ENCODE measurements at regions not wholly inside any gene's neighbourhood (a gene's known extent, or its start where the extent isn't known, plus 50 kb on each side); places are given as distances from the start of the nearest gene placed in this dataset.

DNA sequence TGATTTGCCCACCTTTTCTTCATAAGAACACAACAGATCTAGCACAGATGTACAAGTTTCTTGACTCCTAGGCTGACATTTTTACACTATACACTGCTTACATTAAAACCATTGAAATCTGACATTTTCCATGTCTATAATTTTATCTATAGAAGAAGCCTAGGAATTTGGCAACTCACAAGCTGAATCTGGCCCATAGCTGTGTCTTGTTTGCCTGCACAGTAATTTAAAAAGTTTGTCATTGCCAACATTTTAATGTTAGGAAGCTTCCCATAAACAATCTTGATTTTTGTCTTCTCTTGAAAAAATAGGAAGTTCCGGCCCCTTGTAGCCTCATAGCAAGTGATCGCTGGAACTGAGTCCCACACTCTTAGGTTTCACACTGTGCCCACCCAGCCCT lies 394.6 kb upstream of the AZI2 start:
- DNase-seq: no peak

DNA sequence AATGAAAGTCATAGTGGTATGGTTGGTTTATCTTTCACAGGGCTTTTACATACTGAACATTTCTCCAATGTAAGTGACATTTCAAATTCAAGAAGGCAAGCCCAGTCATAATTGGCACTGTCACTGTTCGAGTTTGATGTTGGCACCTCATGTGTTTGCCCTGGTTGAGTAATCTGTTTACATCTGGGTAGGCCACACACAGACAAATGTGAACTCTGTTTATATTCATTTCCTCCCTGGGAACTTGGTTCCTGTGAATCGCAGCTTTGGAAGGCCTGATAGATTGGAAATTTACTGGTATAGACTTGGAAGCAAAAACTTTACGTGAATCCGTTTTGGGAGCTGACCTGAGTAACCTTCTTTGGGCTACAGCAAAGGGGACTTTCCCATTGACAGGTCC lies 395.2 kb upstream of the AZI2 start:
- no peak for DNase-seq

DNA sequence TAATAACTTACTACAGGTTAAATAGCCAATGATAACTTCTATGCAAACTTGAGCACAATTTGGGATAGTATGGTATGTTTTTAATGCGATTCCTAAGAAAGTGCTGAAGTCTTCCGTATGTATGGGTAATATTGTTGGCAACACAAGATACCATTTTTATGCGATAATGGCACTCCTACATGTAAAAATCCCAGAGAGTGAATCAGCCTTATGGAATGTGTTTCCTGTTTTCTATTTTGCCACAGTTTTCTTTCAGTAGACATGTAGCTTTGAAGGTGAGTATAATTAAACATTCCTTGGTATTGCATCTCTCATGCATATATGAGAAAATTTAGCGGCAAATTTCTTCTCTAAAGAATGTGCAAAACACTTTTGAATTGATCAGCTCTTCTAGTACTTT lies 396.8 kb upstream of the AZI2 start:
- DNase-seq: no peak

DNA sequence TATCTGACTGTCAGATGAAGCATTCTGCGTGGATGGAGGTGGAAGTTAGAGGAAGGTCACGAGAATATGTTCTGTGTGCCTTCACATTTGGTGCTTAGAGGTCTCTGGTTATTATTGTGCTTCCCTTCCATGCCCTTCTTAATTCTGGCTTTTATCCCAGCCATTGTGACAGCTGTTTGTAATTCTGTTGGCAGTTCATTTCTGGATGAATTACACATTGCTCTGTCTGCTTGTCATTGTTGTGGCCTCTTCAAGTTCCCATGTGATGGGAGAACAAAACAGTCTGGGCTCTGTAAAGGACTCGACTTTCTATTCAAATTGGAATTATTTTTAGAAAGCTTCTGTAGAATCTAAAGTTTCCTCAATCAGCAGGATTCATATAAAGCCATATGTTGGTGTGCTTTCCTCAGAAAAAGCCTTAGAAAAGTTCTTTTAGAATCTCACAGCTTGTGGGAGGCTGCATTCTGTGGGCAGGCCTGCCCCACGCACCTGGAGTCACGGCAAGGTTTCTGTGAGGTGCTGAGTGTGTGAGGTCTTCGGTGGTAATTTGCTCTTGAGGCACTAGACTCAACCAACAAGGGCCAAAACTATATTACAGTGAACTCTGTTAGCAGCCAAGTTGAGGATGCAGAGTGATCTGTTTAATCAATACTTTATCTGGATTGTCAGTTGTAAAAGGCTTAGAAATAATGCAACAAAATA lies 397.4 kb upstream of the AZI2 start:
- DNase-seq: no peak

DNA sequence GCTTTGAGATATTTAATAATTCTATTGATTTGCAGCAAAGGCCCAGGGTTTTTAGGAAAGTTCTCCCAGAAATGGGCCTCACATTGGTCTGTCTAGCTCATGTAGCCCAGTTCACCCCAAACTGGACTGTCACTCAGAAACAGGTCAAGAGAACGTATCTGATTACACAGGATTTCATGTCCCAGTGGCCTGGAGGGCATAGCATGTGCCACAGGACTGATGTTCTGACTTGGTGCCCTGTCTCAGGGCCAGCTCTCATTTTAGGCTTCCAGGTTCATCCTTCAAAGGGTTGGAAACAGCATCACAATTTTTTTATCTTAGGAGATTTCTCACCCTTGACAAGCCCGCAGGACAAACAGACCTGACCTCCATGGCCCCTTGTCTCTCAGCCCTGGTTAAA lies 398.4 kb upstream of the AZI2 start:
- DNase-seq: no peak

DNA sequence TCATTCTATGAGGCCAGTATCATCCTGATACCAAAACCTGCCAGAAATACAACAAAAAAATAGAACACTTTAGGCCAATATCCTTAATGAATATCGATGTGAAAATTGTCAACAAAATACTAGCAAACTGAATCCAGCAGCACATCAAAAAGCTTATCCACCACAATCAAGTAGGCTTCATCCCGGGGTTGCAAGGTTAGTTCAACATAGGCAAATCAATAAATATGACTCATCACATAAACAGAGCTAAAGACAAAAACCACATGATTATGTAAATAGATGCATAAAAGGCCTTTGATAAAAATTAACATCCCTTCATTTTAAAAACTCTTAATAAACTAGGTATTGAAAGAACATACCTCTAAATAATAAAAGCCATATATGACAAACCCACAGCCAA lies 403.2 kb upstream of the AZI2 start:
- no peak for DNase-seq

DNA sequence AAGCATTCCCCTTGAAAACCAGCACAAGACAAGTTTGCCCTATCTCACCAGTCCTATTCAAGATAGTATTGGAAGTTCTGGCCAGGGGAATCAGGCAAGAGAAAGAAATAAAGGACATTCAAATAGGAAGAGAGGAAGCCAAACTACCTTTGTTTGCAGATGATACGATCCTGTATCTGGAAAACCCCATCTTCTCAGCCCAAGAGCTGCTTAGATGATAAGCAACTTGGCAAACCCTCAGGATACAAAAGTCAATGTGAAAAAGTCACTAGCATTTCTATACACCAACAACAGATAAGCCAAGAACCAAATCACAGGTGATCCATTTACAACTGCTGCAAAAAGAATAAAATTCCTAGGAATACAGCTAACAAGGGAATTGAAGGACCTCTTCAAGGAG lies 403.7 kb upstream of the AZI2 start:
- DNase-seq: no peak

DNA sequence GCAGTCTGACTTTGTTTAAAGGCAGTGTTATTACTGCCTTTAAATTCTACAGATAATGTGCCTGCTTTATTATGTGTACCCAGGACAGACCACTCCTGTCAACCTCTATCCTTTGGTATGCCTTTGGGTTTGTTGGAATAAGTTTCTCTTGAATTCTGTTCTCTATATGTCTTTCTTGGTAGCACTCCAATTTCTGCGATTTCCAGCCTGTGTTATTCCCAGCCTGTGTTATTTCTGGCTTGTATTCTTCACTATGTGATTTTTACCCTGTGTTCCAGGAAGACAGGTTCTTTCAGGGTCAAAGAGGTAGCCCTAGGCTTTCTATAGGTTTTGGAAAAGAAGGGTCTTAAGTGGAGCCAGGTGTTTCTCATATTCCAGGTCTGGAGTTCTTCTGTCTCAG lies 407.4 kb upstream of the AZI2 start:
- no peak for DNase-seq

DNA sequence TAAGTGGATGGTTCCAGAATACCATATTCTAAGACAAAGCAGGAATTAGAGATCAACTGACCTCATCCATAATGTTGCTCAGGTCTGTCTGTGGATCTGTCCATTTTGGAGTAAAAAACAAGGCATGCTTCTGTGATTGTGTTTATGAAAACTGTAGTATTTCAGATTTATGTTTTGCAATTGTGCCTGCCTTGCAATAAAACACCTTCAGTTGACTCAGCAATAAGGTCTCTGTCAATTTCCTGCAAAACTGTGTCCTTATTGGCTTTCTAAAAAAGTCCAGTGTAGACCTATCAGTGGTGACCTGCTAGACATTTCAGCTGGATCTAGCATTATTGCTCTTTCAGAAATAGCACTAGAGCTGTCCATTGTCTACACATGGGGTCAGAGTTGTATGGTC lies 409.5 kb upstream of the AZI2 start:
- no peak for DNase-seq

DNA sequence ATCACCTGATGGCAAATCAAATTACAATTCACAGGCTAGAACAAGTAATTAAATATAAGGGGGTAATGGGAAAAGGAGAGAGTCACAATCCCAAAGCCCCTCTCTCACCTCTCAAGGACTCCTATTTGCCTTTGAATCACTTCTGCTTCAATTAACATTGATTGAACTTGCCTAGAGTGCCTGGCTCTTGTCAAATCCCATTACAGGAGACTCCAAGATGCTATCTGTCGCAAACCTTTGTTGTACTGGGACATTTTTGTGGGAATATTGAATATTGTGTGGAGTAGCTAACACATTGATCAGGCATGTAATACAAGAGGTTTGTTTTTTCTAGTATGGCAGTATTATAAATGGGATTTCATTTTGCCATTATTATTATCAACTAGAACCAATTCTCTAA lies 412.8 kb upstream of the AZI2 start:
- no peak for DNase-seq

DNA sequence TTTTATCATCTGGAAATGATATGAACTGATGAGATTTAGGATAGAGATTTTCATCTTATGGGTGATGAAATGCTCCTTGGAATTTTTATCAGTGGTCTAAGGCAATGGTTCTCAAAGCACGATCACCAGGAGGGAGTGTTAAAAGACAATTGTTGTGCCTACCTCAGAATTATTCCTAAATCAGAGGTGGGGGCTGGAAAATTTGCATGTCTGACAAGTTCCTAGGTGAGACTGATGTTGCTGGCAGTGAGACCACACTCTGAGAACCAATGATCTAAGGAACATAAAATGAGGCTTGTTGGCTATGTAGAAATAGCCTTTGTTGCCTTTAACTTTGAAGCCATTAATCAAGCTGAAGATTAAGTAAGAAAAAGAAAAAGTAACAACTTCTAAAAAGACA lies 416.6 kb upstream of the AZI2 start:
- DNase-seq: no peak

DNA sequence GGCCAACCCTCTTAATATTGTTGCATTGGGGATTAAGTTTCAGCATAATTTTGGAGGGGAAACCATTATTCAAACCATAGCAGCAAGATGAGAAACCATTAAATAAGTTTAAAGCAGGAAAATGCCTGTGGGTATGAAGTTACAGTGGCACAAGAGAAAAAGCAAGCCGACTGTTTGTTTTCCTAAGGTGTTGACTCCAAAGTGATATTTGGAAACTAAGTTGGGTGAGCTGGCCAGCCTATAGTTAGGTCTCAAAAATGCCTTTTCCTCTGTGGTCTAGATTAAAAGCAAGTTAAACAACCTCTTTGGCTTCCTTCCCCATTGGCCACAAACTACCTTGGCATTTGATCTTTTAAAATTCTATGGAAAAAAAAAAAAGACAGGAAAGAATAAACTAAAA lies 419.8 kb upstream of the AZI2 start:
- DNase-seq: no peak

DNA sequence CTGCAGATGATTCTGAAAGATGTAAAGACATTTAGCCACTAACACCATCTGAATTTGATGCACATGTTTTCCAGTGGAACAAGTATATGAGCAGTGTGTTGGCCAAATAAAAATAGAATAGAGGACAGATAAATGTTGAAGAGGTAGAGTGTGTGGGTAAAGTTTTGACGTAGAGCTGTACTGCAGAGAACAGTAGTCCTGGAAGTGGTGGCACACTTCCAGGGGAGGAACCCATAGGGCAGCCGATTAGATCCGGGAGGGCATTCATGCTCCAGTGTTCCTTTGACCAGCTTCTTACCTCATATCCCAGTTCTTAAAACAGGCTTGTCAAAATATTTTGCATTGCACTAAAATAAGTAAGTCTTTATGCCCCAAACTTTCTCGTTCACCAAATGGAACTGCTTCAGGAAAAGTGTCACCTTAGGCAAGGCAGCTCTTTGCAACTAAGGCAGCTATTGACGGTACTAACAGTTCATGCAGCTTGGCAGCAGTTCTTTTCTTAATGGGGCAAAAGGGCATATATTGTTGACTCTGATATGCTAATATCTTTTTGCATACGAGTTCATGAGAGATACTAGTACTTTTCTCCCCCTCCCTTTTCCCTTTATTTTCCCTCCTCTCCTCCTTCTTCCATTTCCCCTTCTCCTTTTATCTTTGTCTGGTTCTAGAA lies 429.3 kb upstream of the AZI2 start:
- no peak for DNase-seq

DNA sequence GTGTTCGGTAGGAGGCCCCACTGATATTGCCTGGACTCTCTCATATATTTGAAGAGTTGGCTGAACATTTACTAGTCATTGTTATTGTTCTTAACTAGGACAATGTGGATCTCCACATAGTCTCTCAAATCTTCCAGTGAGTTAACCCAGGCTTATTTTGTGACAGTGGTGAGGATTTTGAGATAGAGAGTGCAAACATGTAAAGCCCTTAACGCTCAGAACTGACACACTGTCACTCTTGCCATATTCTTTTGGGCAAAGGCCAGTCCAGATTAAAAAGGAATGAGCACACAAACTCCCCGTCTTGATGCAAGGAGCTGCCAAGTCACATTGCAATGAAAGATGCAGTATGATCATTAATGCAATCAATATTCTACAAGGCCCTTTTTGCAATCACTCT lies 431.9 kb upstream of the AZI2 start:
- no peak for DNase-seq

DNA sequence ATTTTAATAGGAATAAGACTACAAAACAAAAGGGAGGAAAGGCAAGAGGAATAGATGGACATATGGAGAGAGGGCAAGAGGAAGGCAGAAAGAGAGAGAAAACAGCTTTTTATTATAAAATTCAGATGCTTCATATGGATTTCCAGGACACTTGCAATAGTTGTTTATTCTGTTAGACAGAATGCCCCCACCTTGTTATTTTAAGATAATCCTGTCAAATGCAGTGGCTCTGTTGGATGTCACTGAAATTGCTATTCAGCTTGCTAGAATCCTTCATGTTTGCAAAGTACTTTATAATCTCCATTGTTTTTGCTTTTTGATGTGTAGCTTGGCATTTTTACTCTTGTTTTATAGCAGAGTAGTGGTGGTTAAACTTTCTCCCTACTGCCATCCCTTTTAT lies 432.4 kb upstream of the AZI2 start:
- no peak for DNase-seq

DNA sequence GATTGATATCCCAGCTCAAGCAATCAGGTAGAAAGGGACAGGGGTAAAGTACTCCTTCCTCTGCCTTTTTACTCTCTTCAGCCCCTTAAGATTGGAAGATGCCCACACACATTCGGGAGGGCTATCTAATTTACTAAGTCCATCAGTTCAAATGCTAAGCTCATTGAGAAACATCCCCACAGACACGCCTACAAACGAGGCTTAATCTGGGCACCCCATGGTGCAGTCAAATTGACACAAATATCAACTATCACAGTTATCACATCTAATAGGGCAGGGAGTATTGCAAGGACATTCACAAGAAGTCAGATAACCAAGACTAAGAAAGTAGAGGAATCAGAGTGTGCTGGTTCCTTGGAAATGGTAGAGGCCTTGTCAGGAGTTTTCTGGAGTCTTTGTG lies 437.8 kb upstream of the AZI2 start:
- DNase-seq: no peak

DNA sequence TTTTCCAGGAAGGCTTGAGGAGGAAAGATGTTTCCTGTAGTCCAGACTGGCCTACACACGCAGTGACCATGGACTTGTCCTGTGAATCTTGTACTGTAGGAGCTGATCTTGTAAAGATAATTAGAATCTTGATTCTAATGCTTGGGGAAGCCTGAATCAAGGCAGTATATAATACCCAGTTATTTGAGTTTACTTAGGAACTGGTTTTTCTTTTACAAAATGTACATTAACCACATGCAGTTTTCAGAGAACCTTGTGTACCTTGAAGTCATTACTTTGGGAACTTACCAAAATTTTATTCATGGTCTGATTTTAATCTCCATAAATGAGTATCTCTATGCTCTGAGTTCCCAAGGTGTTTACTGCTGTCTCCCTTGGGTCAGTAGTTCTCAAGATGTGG lies 439.9 kb upstream of the AZI2 start:
- DNase-seq: no peak

DNA sequence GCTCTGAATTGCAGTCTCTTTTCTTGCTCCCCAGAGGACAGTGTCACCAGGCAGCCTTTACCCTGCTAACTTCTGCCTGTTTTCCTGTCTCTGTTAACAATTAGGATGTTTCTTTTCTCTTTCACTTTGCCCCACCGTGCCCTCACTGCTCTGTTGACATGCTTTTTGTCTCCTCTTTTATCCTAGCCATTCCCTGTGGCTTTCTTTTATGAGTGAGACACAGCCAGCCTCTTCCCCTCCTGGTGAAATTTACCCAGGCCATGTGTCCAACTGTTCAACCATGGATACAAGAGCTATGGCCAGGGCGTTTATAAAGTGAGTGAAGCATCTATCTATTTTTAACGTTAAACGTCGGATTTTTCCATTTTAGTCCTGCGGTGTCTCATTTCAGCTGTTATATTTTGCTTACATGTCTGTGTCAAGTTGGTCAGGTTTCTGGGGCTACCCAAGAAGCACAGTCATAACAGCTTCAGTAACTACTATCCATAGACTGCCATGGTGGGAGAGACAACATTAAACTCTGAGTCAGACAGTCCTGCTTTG lies 443.2 kb upstream of the AZI2 start:
- DNase-seq: no peak

DNA sequence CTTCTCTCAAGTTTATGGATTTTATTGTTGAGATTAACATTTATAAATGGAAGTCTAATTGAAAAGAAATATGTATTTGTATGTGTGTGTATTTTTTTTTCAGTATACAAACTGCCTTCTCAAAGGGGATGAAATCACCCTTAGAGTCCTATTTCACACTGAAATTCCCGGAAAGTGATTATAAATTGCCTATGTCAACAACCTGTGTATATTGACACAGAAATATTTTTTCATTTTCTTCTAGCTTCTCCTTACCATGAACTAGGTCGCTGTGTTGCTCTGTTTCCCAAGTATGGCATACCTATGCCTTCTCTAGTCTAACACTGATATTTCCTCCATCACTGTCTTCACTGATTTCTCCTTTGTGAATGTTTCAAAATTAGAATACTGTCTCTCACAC lies 444.0 kb upstream of the AZI2 start:
- no peak for DNase-seq

DNA sequence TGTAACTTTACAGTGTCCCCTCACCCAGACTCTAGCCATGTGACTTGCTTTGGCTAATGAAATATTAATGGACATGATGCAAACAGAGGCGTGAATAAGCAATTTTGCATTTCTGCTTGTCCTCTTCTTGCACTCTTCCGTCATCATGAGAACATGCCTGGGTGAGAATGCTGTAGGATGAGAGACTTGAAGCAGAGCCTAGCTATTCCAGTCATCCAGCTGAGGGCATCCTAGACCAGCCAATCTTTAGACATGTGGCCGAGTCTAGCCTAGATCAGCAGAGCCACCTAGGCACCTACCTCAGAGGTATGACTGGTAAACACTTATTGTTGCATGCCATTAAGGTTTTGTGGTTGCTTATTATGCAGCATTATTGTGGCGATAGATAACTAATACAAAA lies 450.5 kb upstream of the AZI2 start:
- no peak for DNase-seq

DNA sequence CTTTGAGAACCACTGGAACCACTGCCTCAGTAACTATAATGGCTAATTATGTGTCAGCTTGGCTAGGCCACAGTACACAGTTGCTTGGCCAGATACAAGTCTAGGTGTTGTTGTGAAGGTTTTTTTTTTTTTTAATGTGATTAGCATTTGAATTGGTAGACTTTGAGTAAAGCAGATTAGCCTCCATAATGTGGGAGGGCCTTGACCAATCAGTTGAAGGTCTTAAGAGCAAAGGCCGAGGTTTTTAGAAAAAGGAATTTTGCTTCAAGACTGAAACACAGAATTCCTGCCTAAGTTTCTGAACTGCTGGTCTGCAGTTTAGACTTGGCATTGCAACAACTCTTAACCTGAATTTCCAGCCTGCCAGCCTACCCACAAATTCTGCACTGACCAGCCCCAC lies 451.6 kb upstream of the AZI2 start:
- no peak for DNase-seq

DNA sequence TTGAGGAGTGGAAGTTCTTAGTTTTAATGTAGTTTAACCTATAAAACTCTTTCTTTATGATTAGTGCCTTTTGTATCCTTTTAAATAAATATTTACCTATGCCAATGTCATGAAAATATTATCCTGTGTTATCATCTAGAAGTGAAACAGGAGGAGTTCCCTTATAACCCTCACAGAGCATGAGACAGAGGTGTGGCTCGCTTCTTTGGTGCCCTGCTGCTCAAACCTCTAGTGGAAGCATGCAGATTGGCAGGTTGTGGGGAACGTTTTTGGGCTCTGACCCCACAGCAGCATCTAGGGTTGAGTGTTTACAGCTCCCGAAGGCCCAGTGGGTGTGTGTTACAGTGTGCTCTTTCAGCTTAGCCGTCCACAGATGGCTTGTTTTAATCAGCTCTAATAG lies 459.4 kb upstream of the AZI2 start:
- DNase-seq: no peak

DNA sequence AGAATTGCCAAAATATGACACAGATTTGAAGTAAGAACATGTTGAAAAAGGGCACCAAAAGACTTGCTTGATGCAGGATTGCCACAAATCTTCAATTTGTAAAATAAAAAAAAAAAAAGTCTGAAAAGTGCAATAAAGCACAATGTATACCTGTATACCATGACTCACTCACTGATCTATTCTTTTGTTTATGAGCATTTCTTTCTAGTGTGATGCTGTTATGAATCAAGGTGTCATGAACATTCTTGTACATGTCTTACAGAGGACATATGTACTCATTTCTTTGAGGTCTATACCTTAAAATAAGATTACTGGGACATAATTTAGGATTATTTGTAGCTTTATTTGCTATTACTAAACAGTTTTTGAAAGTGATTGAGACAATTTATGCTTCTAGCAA lies 464.9 kb upstream of the RBMS3 start:
- no peak for DNase-seq

DNA sequence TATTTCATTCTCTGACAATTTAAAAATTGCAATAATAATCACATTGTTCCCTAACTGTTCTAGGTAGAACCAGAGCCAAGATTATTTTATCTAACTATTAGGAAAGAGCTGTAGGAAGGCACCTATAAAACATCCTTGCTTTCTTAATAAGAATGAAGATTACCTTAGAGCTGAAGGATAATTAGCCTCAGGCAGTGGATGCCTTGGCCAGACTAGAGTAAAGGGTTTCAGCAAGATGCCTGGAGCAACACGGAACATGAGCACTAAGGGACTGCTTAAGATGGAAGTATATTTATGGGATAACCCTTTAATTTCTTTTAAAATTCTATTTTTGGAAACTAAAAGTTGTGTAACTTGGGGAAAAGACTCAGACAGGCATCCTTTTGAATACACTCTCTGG lies 456.6 kb upstream of the RBMS3 start:
- no peak for DNase-seq

DNA sequence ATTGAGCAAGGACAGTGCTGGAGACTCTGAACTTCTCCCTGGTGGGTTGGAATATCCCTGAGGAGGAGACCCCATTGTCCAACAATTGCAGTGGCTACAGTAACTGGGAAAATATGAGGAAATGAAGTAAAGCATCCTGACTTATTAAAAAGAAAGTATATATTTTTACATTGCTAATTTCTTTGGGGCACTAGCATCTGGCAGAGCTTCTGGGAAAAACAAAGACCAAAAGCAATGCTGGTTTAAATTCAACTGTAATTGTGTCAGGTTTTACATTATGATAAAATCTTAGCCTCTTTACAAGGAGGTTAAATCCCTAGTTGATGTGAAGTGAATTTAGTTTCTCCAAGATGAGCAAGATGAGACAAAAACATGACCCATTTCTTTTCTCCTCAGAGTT lies 454.0 kb upstream of the RBMS3 start:
- DNase-seq: no peak
